ENCODE measurements at regions not wholly inside any gene's neighbourhood (a gene's known extent, or its start where the extent isn't known, plus 50 kb on each side); places are given as distances from the start of the nearest gene placed in this dataset.

DNA sequence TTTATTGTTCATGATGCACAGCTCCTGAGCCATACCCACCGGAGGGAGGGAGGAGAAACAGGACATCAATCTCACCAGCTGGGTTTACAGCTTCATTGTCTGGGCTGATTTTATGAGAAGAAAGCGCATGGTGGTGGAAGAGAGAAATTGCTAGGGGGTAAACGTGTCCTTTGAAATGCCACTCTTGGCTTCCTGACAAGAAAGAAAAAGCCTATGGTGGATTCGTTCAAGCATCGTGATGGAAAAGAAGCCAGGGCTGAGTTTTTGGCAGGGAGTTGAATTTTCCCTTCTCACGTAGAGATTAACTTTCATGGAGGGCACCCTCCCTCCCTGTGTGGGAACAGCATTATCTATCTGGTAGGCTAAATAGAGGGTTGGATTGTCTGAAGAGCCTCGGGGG, 502.0 kb downstream of the SLC4A3 start:
- WGBS, 2 donors: 69 to 71% methylated on average over 7 of the region's 7 CpGs
- no peaks in the 10 kb centered on the region for H3K36me3 ChIP-seq
- H3K9me3 ChIP-seq: no peaks in the 10 kb centered on the region
- FAIRE-seq: no peak
- TF ChIP-seq CTCF (IDR thresholded peaks at IDR 0.05): no peak
- intact Hi-C loops (cut with DNase I): no loop called here
- H3K4me1 ChIP-seq: no peaks in the 10 kb centered on the region
- no peak overlapping the region for H3K4me3 ChIP-seq
- H3K27ac ChIP-seq: no peak overlapping the region
- no peak for ATAC-seq
- DNase-seq: no peak
- H3K27me3 ChIP-seq: no peaks in the 10 kb centered on the region

DNA sequence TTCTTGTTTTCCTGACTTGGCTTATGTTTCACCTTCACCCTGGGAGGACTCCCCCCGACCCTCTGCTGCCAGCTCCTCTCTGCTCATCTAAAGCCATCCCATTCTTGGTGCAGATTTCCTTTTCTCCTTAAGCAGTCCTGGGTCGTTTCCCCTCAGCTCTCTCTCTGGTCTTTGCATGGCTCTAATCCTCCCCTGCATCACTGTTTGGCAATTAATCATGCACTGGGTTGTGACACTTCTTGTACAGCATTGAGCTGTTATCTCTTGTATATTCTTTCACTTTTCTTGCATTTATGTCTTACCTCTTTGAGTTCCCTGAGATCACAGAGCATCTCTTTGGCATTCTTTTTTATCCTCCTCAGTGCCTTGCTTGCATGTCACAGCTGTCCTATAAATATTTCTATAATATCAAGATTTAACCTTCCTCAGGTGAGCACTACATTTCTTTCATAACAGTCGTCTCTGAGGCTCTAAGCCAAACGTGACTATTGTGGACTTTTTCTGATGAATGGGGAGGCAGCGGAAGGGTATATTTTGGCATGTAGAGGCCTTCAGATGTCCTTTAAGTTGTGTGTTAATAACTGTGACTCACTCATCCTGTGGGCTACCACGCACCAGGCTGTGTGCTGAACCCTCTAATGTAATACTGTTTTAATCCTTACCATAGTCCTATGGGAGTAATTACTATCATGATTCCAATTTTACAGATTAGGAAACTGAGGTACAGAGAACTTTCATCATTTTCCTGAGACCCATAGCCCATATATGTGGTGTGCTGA, 507.5 kb downstream of the SLC4A3 start:
- FAIRE-seq: no peak
- Histone ChIP-seq H3K9me3 (no peaks in the 10 kb centered on the region), H3K4me1 (no peaks in the 10 kb centered on the region), H3K27me3 (no peaks in the 10 kb centered on the region), H3K36me3 (no peaks in the 10 kb centered on the region), H3K4me3 (no peak overlapping the region), H3K27ac (no peak overlapping the region)
- 62 to 72% methylated on average over 6 of the region's 6 CpGs for WGBS, 2 donors
- no peak for DNase-seq
- no peak for TF ChIP-seq CTCF (IDR thresholded peaks at IDR 0.05)
- intact Hi-C loops (cut with DNase I): no loop called here
- ATAC-seq: no peak

DNA sequence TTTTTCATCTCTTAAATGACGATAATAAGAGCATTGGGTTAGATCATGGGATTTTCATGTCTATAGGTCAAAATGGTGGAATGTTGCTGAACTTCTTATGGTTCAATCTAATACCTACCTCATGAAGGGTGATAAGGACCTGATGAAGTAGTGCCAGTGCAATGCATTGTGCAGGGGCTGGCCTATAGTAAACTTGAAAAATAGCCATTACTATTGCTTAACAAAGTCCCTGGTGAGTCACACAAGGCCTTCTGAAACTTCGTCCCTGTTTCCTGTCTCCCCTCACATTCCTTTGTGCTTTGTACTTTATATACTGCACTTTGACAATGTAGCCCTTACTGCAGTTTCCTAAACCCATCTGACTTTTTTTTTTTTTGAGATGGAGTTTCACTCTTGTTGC, 515.9 kb downstream of the SLC4A3 start:
- Histone ChIP-seq H3K4me3 (no peak overlapping the region), H3K9me3 (no peaks in the 10 kb centered on the region), H3K27ac (no peak overlapping the region), H3K27me3 (no peaks in the 10 kb centered on the region), H3K4me1 (no peaks in the 10 kb centered on the region), H3K36me3 (no peaks in the 10 kb centered on the region)
- DNase-seq: no peak
- 78 to 80% methylated on average over 2 of the region's 2 CpGs for WGBS, 2 donors
- FAIRE-seq: no peak
- TF ChIP-seq CTCF (IDR thresholded peaks at IDR 0.05): no peak
- no peak for ATAC-seq
- intact Hi-C loops (cut with DNase I): no loop called here

- FAIRE-seq (no peak), ATAC-seq (no peak), DNase-seq (no peak)
- Histone ChIP-seq H3K36me3 (no peaks in the 10 kb centered on the region), H3K4me3 (no peak overlapping the region), H3K9me3 (no peaks in the 10 kb centered on the region), H3K27me3 (no peaks in the 10 kb centered on the region), H3K27ac (no peak overlapping the region), H3K4me1 (no peaks in the 10 kb centered on the region)
- TF ChIP-seq CTCF (IDR thresholded peaks at IDR 0.05): no peak
- intact Hi-C loops (cut with DNase I): no loop called here
- WGBS, 2 donors: 91 to 94% methylated on average over 2 of the region's 2 CpGs
Observed at GRCh38 chr2:220144411-220144810, 517.0 kb downstream of the SLC4A3 start.

Measured in pancreas (tissue), 10 donors.